A549 (cell line): ENCODE measurements at regions not wholly inside any gene's neighbourhood (a gene's known extent, or its start where the extent isn't known, plus 50 kb on each side); places are given as distances from the start of the nearest gene placed in this dataset.
A peak's percentile ranks its signal among the peaks of the same experiment; 100 is the strongest.

Source experiments
- ATAC-seq, 2 experiments: fragments of 200-7000 bp in 1 of 2; fragments of >200 bp in 1 of 2; cut with Nextera tagmentation in 1 of 2; cut with Tn5 transposase in 1 of 2; 3 replicates each; pipeline versions ENCODE4 v1.8.0 to v1.9.1; 2018 to 2020; ENCODE audit warnings: mild to moderate bottlenecking in 1 of 2, moderate library complexity in 1 of 2
- CTCF ChIA-PET: fragments of 300-600 bp; sonication (Branson Sonifier 250); formaldehyde crosslinking; extraction: SDS; loops from one replicate; lab custom pipeline; 2021; ENCODE audit warnings: antibody characterized with exemption, inconsistent platforms; lab: Yijun Ruan, JAX
- POLR2A ChIA-PET: fragments of 350-600 bp; formaldehyde crosslinking; extraction: SDS; loops from one replicate; lab custom pipeline; 2021; ENCODE audit warnings: antibody characterized with exemption, inconsistent platforms; lab: Yijun Ruan, JAX
- DNase-seq, 2 experiments: peaks; one replicate each; pipeline versions ENCODE4 v3.0.0 to v3.0.0-alpha.2; 2011 to 2016; ENCODE audit warnings: low read depth in 1 of 2, low spot score in 1 of 2
- FAIRE-seq: peaks from 2 replicates; lab custom pipeline; 2011; peaks lifted over from hg19 to GRCh38; lab: Jason Lieb, UNC
- H3K27ac ChIP-seq, 2 experiments: fragments of >200 bp; sonication (Bioruptor Twin); formaldehyde crosslinking; 3 replicates each; pipeline ENCODE4 v1.5.1; 2016 to 2017
- H3K4me1 ChIP-seq: fragments of >200 bp; sonication (Bioruptor Twin); formaldehyde crosslinking; 3 replicates; pipeline ENCODE4 v1.6.1; 2016
- H3K4me2 ChIP-seq: fragments of >200 bp; sonication (Bioruptor Twin); formaldehyde crosslinking; 3 replicates; pipeline ENCODE4 v1.6.1; 2016
- H3K4me3 ChIP-seq: fragments of >200 bp; sonication (Bioruptor Twin); formaldehyde crosslinking; 3 replicates; pipeline ENCODE4 v1.5.1; 2016
- H3K9me3 ChIP-seq: fragments of >200 bp; sonication (Bioruptor Twin); formaldehyde crosslinking; 3 replicates; pipeline ENCODE4 v1.6.1; 2016
- BCL3 ChIP-seq: fragments of >200 bp; sonication (Bioruptor Twin); formaldehyde crosslinking; IDR thresholded peaks from 3 replicates; pipeline ENCODE4 v1.6.1; 2016
- CBX8 ChIP-seq: fragments of 200-600 bp; sonication (generic); IDR thresholded peaks from 2 replicates; pipeline ENCODE4 v1.6.1; 2016
- CEBPB ChIP-seq, 2 experiments: fragments of >200 bp in 1 of 2; sonication (Bioruptor Twin) in 1 of 2; formaldehyde crosslinking in 1 of 2; IDR thresholded peaks; 2 replicates each; pipeline ENCODE4 v1.6.1; 2012 to 2016
- E2F6 ChIP-seq: IDR thresholded peaks from 2 replicates; pipeline ENCODE4 v1.6.1; 2012; ENCODE audit warnings: low read depth, borderline replicate concordance
- EHF ChIP-seq: fragments of 250-450 bp; sonication (Bioruptor Pico); IDR thresholded peaks from 2 replicates; pipeline ENCODE4 v1.5.0; 2020; ENCODE audit warnings: mild to moderate bottlenecking
- ELK1 ChIP-seq: fragments of 150-350 bp; IDR thresholded peaks from 2 replicates; pipeline ENCODE4 v1.6.1; 2014; ENCODE audit warnings: low read depth, mild to moderate bottlenecking, low read length
- EP300 ChIP-seq, 2 experiments: fragments of >200 bp; sonication (Bioruptor Twin); formaldehyde crosslinking; IDR thresholded peaks; 2 replicates in 1 of 2; 3 replicates in 1 of 2; pipeline ENCODE4 v1.6.1; 2016 to 2017
- ESRRA ChIP-seq: fragments of 150-350 bp; IDR thresholded peaks from 2 replicates; pipeline ENCODE4 v1.6.1; 2014; ENCODE audit warnings: mild to moderate bottlenecking, low read length, borderline replicate concordance
- FOSL2 ChIP-seq, 2 experiments: fragments of 450-650 bp in 1 of 2; fragments of >200 bp in 1 of 2; sonication (Bioruptor Twin) in 1 of 2; formaldehyde crosslinking; IDR thresholded peaks; 2 replicates each; pipeline versions ENCODE4 v1.5.0 to v1.6.1; 2016 to 2020; ENCODE audit warnings: mild to moderate bottlenecking in 1 of 2, moderate library complexity in 1 of 2
- FOXS1 ChIP-seq: fragments of 250-450 bp; sonication (Bioruptor Pico); IDR thresholded peaks from 2 replicates; pipeline ENCODE4 v1.5.0; 2020; ENCODE audit warnings: mild to moderate bottlenecking, moderate library complexity
- GATA3 ChIP-seq: IDR thresholded peaks from 2 replicates; pipeline ENCODE4 v1.6.1; 2012; ENCODE audit warnings: borderline replicate concordance
- HMGXB4 ChIP-seq: fragments of 250-450 bp; sonication (Bioruptor Pico); IDR thresholded peaks from 2 replicates; pipeline ENCODE4 v1.5.0; 2021; ENCODE audit warnings: mild to moderate bottlenecking, moderate library complexity, borderline replicate concordance
- HOXA7 ChIP-seq: fragments of 250-450 bp; sonication (Bioruptor Pico); IDR thresholded peaks from 2 replicates; pipeline ENCODE4 v1.5.0; 2020; ENCODE audit warnings: mild to moderate bottlenecking, moderate library complexity
- HOXB13 ChIP-seq: fragments of 250-450 bp; sonication (Bioruptor Pico); IDR thresholded peaks from 2 replicates; pipeline ENCODE4 v1.5.0; 2020; ENCODE audit warnings: low read depth, mild to moderate bottlenecking, moderate library complexity
- JUN ChIP-seq, 2 experiments: fragments of >200 bp; sonication (Bioruptor Twin); formaldehyde crosslinking; IDR thresholded peaks; 2 replicates in 1 of 2; 3 replicates in 1 of 2; pipeline ENCODE4 v1.6.1; 2016 to 2017
- JUNB ChIP-seq: fragments of >200 bp; sonication (Bioruptor Twin); formaldehyde crosslinking; IDR thresholded peaks from 2 replicates; pipeline ENCODE4 v1.6.1; 2016
- KDM1A ChIP-seq: fragments of 200-600 bp; sonication (generic); IDR thresholded peaks from 2 replicates; pipeline ENCODE4 v1.6.1; 2016; ENCODE audit warnings: low read depth, mild to moderate bottlenecking
- KDM5A ChIP-seq: fragments of 200-600 bp; sonication (generic); IDR thresholded peaks from 2 replicates; pipeline ENCODE4 v1.6.1; 2016; ENCODE audit warnings: antibody characterized with exemption, mild to moderate bottlenecking
- MAX ChIP-seq: IDR thresholded peaks from 2 replicates; pipeline ENCODE4 v1.6.1; 2012
- MAZ ChIP-seq: fragments of 150-350 bp; IDR thresholded peaks from 2 replicates; pipeline ENCODE4 v1.6.1; 2014; ENCODE audit warnings: antibody characterized with exemption, low read depth, low read length, borderline replicate concordance
- MYC ChIP-seq: IDR thresholded peaks from 2 replicates; pipeline ENCODE4 v1.6.1; 2012; ENCODE audit warnings: mild to moderate bottlenecking, inconsistent platforms, low read length, improper control_type of control experiment, borderline replicate concordance
- PBX3 ChIP-seq: IDR thresholded peaks from 2 replicates; pipeline ENCODE4 v1.6.1; 2012
- PHF8 ChIP-seq: fragments of 200-600 bp; sonication (generic); IDR thresholded peaks from 2 replicates; pipeline ENCODE4 v1.6.1; 2016; ENCODE audit warnings: low read depth, mild to moderate bottlenecking, antibody characterized with exemption, moderate library complexity, borderline replicate concordance
- RAD21 ChIP-seq, 2 experiments: fragments of >200 bp in 1 of 2; sonication (Bioruptor Twin) in 1 of 2; formaldehyde crosslinking in 1 of 2; IDR thresholded peaks in 1 of 2; conservative IDR thresholded peaks in 1 of 2; 2 replicates in 1 of 2; 3 replicates in 1 of 2; pipeline ENCODE4 v1.6.1; 2012 to 2018; ENCODE audit warnings: inconsistent platforms in 1 of 2
- TP53 ChIP-seq: fragments of 250-450 bp; sonication (Bioruptor Pico); IDR thresholded peaks from 2 replicates; pipeline ENCODE4 v1.5.0; 2021; ENCODE audit warnings: mild to moderate bottlenecking, moderate library complexity
- ZNF302 ChIP-seq: fragments of 250-450 bp; sonication (Bioruptor Pico); IDR thresholded peaks from 2 replicates; pipeline ENCODE4 v1.9.0; 2021; ENCODE audit warnings: inconsistent platforms, mild to moderate bottlenecking, moderate library complexity
- WGBS: methylation state at CpG from one replicate; pipeline ENCODE4 v1.1.6; 2017; ENCODE audit errors: missing lambda C conversion rate; 5-methylcytosine and 5-hydroxymethylcytosine counted together

- no peak for FAIRE-seq
- no peak for ATAC-seq
- no peak overlapping the region for H3K4me3 ChIP-seq
- peaks cover 40% of the 10 kb centered on the region for H3K4me1 ChIP-seq
- POLR2A ChIA-PET, result no interaction called here
- no peak overlapping the region for H3K4me2 ChIP-seq
- CTCF ChIA-PET, result interaction anchor here (0.8 to 1.2 kb wide), 3 partner anchors 12 to 292 kb away, joined by 3 read pairs; no protein-coding TSS in a partner anchor
- 70% methylated on average over 4 of the region's 4 CpGs for WGBS
- H3K27ac ChIP-seq, result peak overlapping the region in 1 of 2 experiments; percentile 3; a peak in 1 of 6 replicates
- no peak for TF ChIP-seq KDM1A
- TF ChIP-seq PBX3, result no peak
- no peak for TF ChIP-seq EP300 (IDR thresholded peaks at IDR 0.05)
- TF ChIP-seq E2F6, result no peak
- no peak for TF ChIP-seq MAZ
- TF ChIP-seq ELK1, result no peak
- DNase-seq, result no peak
- no peaks in the 10 kb centered on the region for H3K9me3 ChIP-seq
These were observed 213.3 kb upstream of the OSR1 start for GRCh38 chr2:19571773-19572172.

- ATAC-seq, result peak; percentile 64 to 87
- POLR2A ChIA-PET, result no interaction called here
- peak; percentile 99 for FAIRE-seq
- H3K9me3 ChIP-seq, result no peaks in the 10 kb centered on the region
- 6% methylated on average over 3 of the region's 3 CpGs for WGBS
- TF ChIP-seq KDM5A, result no peak
- 0 out of 3 replicates have a peak, but pooled peaks have one; percentile 46 for TF ChIP-seq BCL3
- peak; percentile 61; the same call in 1 of the 2 replicates for TF ChIP-seq FOSL2 (IDR thresholded peaks at IDR 0.05)
- peak; percentile 66 for TF ChIP-seq FOSL2 (CRISPR knock-in tag; IDR thresholded peaks at IDR 0.05)
- no peak for TF ChIP-seq MYC
- peak in 1 of 2 experiments; percentile 16; a peak in 1 of 4 replicates for TF ChIP-seq CEBPB (IDR thresholded peaks at IDR 0.05)
- peak; percentile 85 for TF ChIP-seq GATA3
- 0 out of 5 replicates have a peak, but pooled peaks of 1 of the 2 experiments have one; percentile 65 for TF ChIP-seq JUN (IDR thresholded peaks at IDR 0.05)
- TF ChIP-seq JUNB, result peak; percentile 77
- peak in 1 of 2 experiments; percentile 29; a peak in 2 of 5 replicates for TF ChIP-seq RAD21 (conservative IDR thresholded peaks at IDR 0.05 in 1 of 2, IDR thresholded peaks at IDR 0.05 in 1 of 2)
- TF ChIP-seq ESRRA, result no peak
- peak; percentile 39; the same call in 1 of the 2 replicates for TF ChIP-seq MAX
- TF ChIP-seq TP53, result no peak
- TF ChIP-seq FOXS1 (CRISPR knock-in tag), result peak; percentile 47; the same call in 1 of the 2 replicates
- H3K4me3 ChIP-seq, result no peak overlapping the region
- CTCF ChIA-PET, result no interaction called here
- peaks cover 17% of the 10 kb centered on the region for H3K4me1 ChIP-seq
- peak overlapping the region; percentile 61 for H3K4me2 ChIP-seq
- DNase-seq, result peak; percentile 25 to 61
- peak overlapping the region; percentile 58 to 62 for H3K27ac ChIP-seq
These were observed 210.9 kb upstream of the OSR1 start for GRCh38 chr2:19569300-19569791.

GRCh38 chr2:19568809-19569208 lies 210.4 kb upstream of the OSR1 start:
- Histone ChIP-seq H3K4me3 (no peak overlapping the region), H3K4me2 (peak overlapping the region; percentile 61), H3K4me1 (peaks cover 17% of the 10 kb centered on the region), H3K9me3 (no peaks in the 10 kb centered on the region), H3K27ac (peak overlapping the region; percentile 35 to 58; a peak in 3 of 6 replicates)
- no peak for FAIRE-seq
- CTCF ChIA-PET, result no interaction called here
- 58% methylated on average over 5 of the region's 5 CpGs for WGBS
- ATAC-seq, result peak; percentile 37 to 64; a peak in 3 of 6 replicates
- no peak for DNase-seq
- POLR2A ChIA-PET, result no interaction called here
- TF ChIP-seq JUN (IDR thresholded peaks at IDR 0.05) (no peak), PBX3 (no peak), HOXB13 (no peak), EHF (CRISPR knock-in tag) (no peak), KDM5A (no peak), HOXA7 (no peak), PHF8 (no peak), CBX8 (no peak), GATA3 (no peak), ZNF302 (CRISPR knock-in tag) (no peak), HMGXB4 (CRISPR knock-in tag) (no peak)
